GM23338 (cell line): ENCODE measurements at regions not wholly inside any gene's neighbourhood (a gene's known extent, or its start where the extent isn't known, plus 50 kb on each side); places are given as distances from the start of the nearest gene placed in this dataset.

Experiments
- EZH2 ChIP-seq: fragments of 200-600 bp; sonication (generic); IDR thresholded peaks from one replicate; pipeline ENCODE4 v1.8.0; 2017; ENCODE audit warnings: antibody characterized with exemption, mild to moderate bottlenecking, low read depth; ENCODE audit not compliant: unreplicated experiment
- ZNF331 ChIP-seq: fragments of 250-450 bp; sonication (Bioruptor Pico); IDR thresholded peaks from 2 replicates; pipeline ENCODE4 v1.5.0; 2020; ENCODE audit warnings: low read depth, mild to moderate bottlenecking, moderate library complexity
- TF ChIP-seq, protein P1 (sequence below), 2 experiments: fragments of 200-600 bp in 1 of 2; sonication (generic) in 1 of 2; conservative IDR thresholded peaks; 2 replicates each; pipeline versions ENCODE4 v1.5.1 to v1.6.1; 2016 to 2017; ENCODE audit warnings: antibody characterized with exemption in 2 of 2, low read depth in 2 of 2, mild to moderate bottlenecking in 2 of 2, moderate library complexity in 1 of 2

DNA sequence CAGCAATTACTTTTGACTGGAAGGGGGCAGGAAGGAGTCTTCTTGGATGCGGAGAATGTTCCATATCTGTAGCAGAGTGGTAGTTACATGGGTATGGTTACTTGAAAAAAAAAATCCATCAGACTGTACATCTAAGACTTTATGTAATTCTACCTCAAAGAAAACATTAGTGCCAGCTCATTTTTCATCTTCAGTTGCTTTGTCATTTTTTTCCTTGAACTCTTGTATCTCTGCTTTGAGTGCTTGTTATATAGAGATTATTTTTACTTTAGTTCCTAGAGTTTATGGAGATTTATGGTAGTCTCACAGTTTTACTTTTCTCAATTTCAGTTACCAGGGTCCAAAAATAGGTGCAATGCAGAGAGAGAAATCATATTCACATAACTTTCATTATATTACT, 60.0 kb upstream of the ITSN2 start:
- TF ChIP-seq, protein P1, sequence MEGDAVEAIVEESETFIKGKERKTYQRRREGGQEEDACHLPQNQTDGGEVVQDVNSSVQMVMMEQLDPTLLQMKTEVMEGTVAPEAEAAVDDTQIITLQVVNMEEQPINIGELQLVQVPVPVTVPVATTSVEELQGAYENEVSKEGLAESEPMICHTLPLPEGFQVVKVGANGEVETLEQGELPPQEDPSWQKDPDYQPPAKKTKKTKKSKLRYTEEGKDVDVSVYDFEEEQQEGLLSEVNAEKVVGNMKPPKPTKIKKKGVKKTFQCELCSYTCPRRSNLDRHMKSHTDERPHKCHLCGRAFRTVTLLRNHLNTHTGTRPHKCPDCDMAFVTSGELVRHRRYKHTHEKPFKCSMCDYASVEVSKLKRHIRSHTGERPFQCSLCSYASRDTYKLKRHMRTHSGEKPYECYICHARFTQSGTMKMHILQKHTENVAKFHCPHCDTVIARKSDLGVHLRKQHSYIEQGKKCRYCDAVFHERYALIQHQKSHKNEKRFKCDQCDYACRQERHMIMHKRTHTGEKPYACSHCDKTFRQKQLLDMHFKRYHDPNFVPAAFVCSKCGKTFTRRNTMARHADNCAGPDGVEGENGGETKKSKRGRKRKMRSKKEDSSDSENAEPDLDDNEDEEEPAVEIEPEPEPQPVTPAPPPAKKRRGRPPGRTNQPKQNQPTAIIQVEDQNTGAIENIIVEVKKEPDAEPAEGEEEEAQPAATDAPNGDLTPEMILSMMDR (conservative IDR thresholded peaks at IDR 0.05; ENCODE audit: low read depth in 2 of 2): no peak
- TF ChIP-seq EZH2: no peak
- TF ChIP-seq ZNF331 (CRISPR knock-in tag): no peak
